GM23338 (cell line): ENCODE measurements at regions not wholly inside any gene's neighbourhood (a gene's known extent, or its start where the extent isn't known, plus 50 kb on each side); places are given as distances from the start of the nearest gene placed in this dataset.

ENCODE experiments used
- ATAC-seq: fragments of 200-7000 bp; cut with Tn5 transposase; 3 replicates; pipeline ENCODE4 v1.9.1; 2020
- DNase-seq: peaks from one replicate; pipeline ENCODE4 v3.0.0-alpha.2; 2015; ENCODE audit warnings: low spot score
- H2AFZ ChIP-seq: fragments of 200-600 bp; sonication (generic); 2 replicates; pipeline ENCODE4 v1.8.0; 2016; ENCODE audit warnings: antibody characterized with exemption, mild to moderate bottlenecking, moderate library complexity
- H3F3A ChIP-seq: fragments of 200-600 bp; sonication (generic); replicated peaks from 2 replicates; pipeline ENCODE4 v1.8.0; 2017; ENCODE audit warnings: antibody characterized with exemption, mixed run types, low read depth
- H3K27ac ChIP-seq: fragments of 200-600 bp; sonication (generic); 2 replicates; pipeline ENCODE4 v1.6.1; 2016; ENCODE audit warnings: low read depth
- H3K27me3 ChIP-seq: fragments of 200-600 bp; sonication (generic); 2 replicates; pipeline ENCODE4 v1.8.0; 2016; ENCODE audit warnings: mild to moderate bottlenecking, mixed run types, moderate library complexity; ENCODE audit not compliant: insufficient read depth
- H3K36me3 ChIP-seq: fragments of 200-600 bp; sonication (generic); 2 replicates; pipeline ENCODE4 v1.8.0; 2016; ENCODE audit warnings: mild to moderate bottlenecking; ENCODE audit not compliant: insufficient read depth
- H3K4me1 ChIP-seq: fragments of 200-600 bp; sonication (generic); 2 replicates; pipeline ENCODE4 v1.8.0; 2016; ENCODE audit warnings: mild to moderate bottlenecking, moderate library complexity; ENCODE audit not compliant: insufficient read depth
- H3K4me2 ChIP-seq: fragments of 200-600 bp; sonication (generic); 2 replicates; pipeline ENCODE4 v1.7.1; 2017; ENCODE audit warnings: mixed run types
- H3K4me3 ChIP-seq: fragments of 200-600 bp; sonication (generic); 2 replicates; pipeline ENCODE4 v1.6.1; 2016; ENCODE audit warnings: mixed run types
- H3K79me2 ChIP-seq: fragments of 200-600 bp; sonication (generic); replicated peaks from 2 replicates; pipeline ENCODE4 v1.8.0; 2017; ENCODE audit warnings: mild to moderate bottlenecking; ENCODE audit not compliant: insufficient read depth
- H3K9me2 ChIP-seq: fragments of 200-600 bp; sonication (generic); 2 replicates; pipeline ENCODE4 v1.8.0; 2017; ENCODE audit not compliant: insufficient read depth
- H4K20me1 ChIP-seq: fragments of 200-600 bp; sonication (generic); replicated peaks from 2 replicates; pipeline ENCODE4 v1.8.0; 2017; ENCODE audit warnings: mild to moderate bottlenecking; ENCODE audit not compliant: insufficient read depth
- H3K27ac Mint-ChIP-seq: 2 replicates; pipeline ENCODE4 v1.8.0; 2020; ENCODE audit warnings: inconsistent platforms, mild to moderate bottlenecking, moderate library complexity, mixed read lengths
- H3K27me3 Mint-ChIP-seq: 3 replicates; pipeline ENCODE4 v1.8.0; 2022; ENCODE audit warnings: low read depth, mild to moderate bottlenecking, moderate library complexity, mixed read lengths, inconsistent platforms; ENCODE audit not compliant: insufficient read depth, poor library complexity
- H3K36me3 Mint-ChIP-seq: 3 replicates; pipeline ENCODE4 v1.8.0; 2021; ENCODE audit warnings: low read depth, mild to moderate bottlenecking, inconsistent platforms, moderate library complexity, mixed read lengths
- H3K4me1 Mint-ChIP-seq: 3 replicates; pipeline ENCODE4 v1.8.0; 2020; ENCODE audit warnings: mild to moderate bottlenecking, inconsistent platforms, mixed read lengths
- H3K4me3 Mint-ChIP-seq: 3 replicates; pipeline ENCODE4 v1.8.0; 2021; ENCODE audit warnings: moderate library complexity, mild to moderate bottlenecking, inconsistent platforms, mixed read lengths
- H3K9me3 Mint-ChIP-seq: 3 replicates; pipeline ENCODE4 v1.8.0; 2020; ENCODE audit warnings: moderate library complexity, mild to moderate bottlenecking, inconsistent platforms, mixed read lengths
- CREB1 ChIP-seq: fragments of 250-450 bp; sonication (Bioruptor Pico); IDR thresholded peaks from 2 replicates; pipeline ENCODE4 v1.5.0; 2020; ENCODE audit warnings: low read depth, mild to moderate bottlenecking, moderate library complexity
- ETS1 ChIP-seq: IDR thresholded peaks from 2 replicates; pipeline ENCODE4 v1.6.1; 2016; ENCODE audit warnings: antibody characterized with exemption
- EZH2 ChIP-seq: fragments of 200-600 bp; sonication (generic); IDR thresholded peaks from one replicate; pipeline ENCODE4 v1.8.0; 2017; ENCODE audit warnings: antibody characterized with exemption, mild to moderate bottlenecking, low read depth; ENCODE audit not compliant: unreplicated experiment
- JUNB ChIP-seq: IDR thresholded peaks from one replicate; pipeline ENCODE4 v1.6.1; 2016; ENCODE audit warnings: antibody characterized with exemption; ENCODE audit not compliant: unreplicated experiment
- NANOG ChIP-seq: IDR thresholded peaks from 2 replicates; pipeline ENCODE4 v1.6.1; 2016; ENCODE audit warnings: antibody characterized with exemption, borderline replicate concordance
- POLR2AphosphoS5 ChIP-seq: IDR thresholded peaks from 2 replicates; pipeline ENCODE4 v1.6.1; 2016; ENCODE audit warnings: antibody characterized with exemption, low read depth
- REST ChIP-seq: IDR thresholded peaks from one replicate; pipeline ENCODE4 v1.6.1; 2018; ENCODE audit warnings: antibody characterized with exemption; ENCODE audit not compliant: unreplicated experiment
- ZNF114 ChIP-seq: fragments of 250-450 bp; sonication (Bioruptor Pico); IDR thresholded peaks from 2 replicates; pipeline ENCODE4 v1.5.0; 2020; ENCODE audit warnings: mild to moderate bottlenecking, moderate library complexity
- ZNF331 ChIP-seq: fragments of 250-450 bp; sonication (Bioruptor Pico); IDR thresholded peaks from 2 replicates; pipeline ENCODE4 v1.5.0; 2020; ENCODE audit warnings: low read depth, mild to moderate bottlenecking, moderate library complexity
- TF ChIP-seq, protein P1 (sequence below): fragments of 250-450 bp; sonication (Bioruptor Pico); IDR thresholded peaks from 2 replicates; pipeline ENCODE4 v1.5.0; 2020; ENCODE audit warnings: mild to moderate bottlenecking, moderate library complexity

GRCh38 chr9:135268981-135269380 lies 181.5 kb downstream of the OLFM1 start:
- Histone ChIP-seq H3K4me3 (no peak overlapping the region), H3K79me2 (no peaks in the 10 kb centered on the region), H3K27ac (no peak overlapping the region), H3K4me1 (no peaks in the 10 kb centered on the region), H3K36me3 (no peaks in the 10 kb centered on the region), H3K4me2 (no peak overlapping the region), H4K20me1 (no peaks in the 10 kb centered on the region), H3K9me2 (no peaks in the 10 kb centered on the region), H3K27me3 (no peaks in the 10 kb centered on the region), H2AFZ (no peak overlapping the region), H3F3A (peaks cover 9% of the 10 kb centered on the region)
- TF ChIP-seq REST (no peak), ZNF114 (CRISPR knock-in tag) (no peak)
- Mint-ChIP-seq H3K4me3 (no peak overlapping the region), H3K36me3 (no peaks in the 10 kb centered on the region), H3K4me1 (peaks cover 8% of the 10 kb centered on the region; the same call in 2 of the 3 replicates), H3K27me3 (peaks cover 12% of the 10 kb centered on the region), H3K27ac (no peak overlapping the region), H3K9me3 (no peaks in the 10 kb centered on the region)
- DNase-seq (no peak), ATAC-seq (no peak)

- Histone ChIP-seq H3K36me3 (no peaks in the 10 kb centered on the region), H3K4me3 (no peak overlapping the region), H3K27me3 (no peaks in the 10 kb centered on the region), H3F3A (peaks cover 9% of the 10 kb centered on the region), H3K79me2 (no peaks in the 10 kb centered on the region), H2AFZ (0 out of 2 replicates have a peak overlapping the region, but pooled peaks have one; percentile 52), H3K27ac (no peak overlapping the region), H3K9me2 (no peaks in the 10 kb centered on the region), H3K4me1 (no peaks in the 10 kb centered on the region), H4K20me1 (no peaks in the 10 kb centered on the region), H3K4me2 (no peak overlapping the region)
- Mint-ChIP-seq H3K9me3 (no peaks in the 10 kb centered on the region), H3K4me1 (peaks cover 8% of the 10 kb centered on the region; the same call in 2 of the 3 replicates), H3K36me3 (no peaks in the 10 kb centered on the region), H3K4me3 (no peak overlapping the region), H3K27ac (no peak overlapping the region; the same call in 1 of the 2 replicates), H3K27me3 (peaks cover 12% of the 10 kb centered on the region)
- DNase-seq (no peak), ATAC-seq (no peak)
- TF ChIP-seq EZH2, result no peak
- no peak for TF ChIP-seq POLR2AphosphoS5
- no peak for TF ChIP-seq NANOG
- no peak for TF ChIP-seq ZNF331
- no peak for TF ChIP-seq CREB1
- TF ChIP-seq ETS1, result no peak
- TF ChIP-seq JUNB, result no peak
- TF ChIP-seq ZNF114 (CRISPR knock-in tag), result no peak
- TF ChIP-seq, protein P1, sequence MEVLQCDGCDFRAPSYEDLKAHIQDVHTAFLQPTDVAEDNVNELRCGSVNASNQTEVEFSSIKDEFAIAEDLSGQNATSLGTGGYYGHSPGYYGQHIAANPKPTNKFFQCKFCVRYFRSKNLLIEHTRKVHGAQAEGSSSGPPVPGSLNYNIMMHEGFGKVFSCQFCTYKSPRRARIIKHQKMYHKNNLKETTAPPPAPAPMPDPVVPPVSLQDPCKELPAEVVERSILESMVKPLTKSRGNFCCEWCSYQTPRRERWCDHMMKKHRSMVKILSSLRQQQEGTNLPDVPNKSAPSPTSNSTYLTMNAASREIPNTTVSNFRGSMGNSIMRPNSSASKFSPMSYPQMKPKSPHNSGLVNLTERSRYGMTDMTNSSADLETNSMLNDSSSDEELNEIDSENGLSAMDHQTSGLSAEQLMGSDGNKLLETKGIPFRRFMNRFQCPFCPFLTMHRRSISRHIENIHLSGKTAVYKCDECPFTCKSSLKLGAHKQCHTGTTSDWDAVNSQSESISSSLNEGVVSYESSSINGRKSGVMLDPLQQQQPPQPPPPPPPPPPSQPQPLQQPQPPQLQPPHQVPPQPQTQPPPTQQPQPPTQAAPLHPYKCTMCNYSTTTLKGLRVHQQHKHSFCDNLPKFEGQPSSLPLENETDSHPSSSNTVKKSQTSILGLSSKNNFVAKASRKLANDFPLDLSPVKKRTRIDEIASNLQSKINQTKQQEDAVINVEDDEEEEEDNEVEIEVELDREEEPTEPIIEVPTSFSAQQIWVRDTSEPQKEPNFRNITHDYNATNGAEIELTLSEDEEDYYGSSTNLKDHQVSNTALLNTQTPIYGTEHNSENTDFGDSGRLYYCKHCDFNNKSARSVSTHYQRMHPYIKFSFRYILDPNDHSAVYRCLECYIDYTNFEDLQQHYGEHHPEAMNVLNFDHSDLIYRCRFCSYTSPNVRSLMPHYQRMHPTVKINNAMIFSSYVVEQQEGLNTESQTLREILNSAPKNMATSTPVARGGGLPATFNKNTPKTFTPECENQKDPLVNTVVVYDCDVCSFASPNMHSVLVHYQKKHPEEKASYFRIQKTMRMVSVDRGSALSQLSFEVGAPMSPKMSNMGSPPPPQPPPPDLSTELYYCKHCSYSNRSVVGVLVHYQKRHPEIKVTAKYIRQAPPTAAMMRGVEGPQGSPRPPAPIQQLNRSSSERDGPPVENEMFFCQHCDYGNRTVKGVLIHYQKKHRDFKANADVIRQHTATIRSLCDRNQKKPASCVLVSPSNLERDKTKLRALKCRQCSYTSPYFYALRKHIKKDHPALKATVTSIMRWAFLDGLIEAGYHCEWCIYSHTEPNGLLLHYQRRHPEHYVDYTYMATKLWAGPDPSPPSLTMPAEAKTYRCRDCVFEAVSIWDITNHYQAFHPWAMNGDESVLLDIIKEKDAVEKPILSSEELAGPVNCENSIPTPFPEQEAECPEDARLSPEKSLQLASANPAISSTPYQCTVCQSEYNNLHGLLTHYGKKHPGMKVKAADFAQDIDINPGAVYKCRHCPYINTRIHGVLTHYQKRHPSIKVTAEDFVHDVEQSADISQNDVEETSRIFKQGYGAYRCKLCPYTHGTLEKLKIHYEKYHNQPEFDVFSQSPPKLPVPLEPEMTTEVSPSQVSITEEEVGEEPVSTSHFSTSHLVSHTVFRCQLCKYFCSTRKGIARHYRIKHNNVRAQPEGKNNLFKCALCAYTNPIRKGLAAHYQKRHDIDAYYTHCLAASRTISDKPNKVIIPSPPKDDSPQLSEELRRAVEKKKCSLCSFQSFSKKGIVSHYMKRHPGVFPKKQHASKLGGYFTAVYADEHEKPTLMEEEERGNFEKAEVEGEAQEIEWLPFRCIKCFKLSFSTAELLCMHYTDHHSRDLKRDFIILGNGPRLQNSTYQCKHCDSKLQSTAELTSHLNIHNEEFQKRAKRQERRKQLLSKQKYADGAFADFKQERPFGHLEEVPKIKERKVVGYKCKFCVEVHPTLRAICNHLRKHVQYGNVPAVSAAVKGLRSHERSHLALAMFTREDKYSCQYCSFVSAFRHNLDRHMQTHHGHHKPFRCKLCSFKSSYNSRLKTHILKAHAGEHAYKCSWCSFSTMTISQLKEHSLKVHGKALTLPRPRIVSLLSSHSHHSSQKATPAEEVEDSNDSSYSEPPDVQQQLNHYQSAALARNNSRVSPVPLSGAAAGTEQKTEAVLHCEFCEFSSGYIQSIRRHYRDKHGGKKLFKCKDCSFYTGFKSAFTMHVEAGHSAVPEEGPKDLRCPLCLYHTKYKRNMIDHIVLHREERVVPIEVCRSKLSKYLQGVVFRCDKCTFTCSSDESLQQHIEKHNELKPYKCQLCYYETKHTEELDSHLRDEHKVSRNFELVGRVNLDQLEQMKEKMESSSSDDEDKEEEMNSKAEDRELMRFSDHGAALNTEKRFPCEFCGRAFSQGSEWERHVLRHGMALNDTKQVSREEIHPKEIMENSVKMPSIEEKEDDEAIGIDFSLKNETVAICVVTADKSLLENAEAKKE (CRISPR knock-in tag), result no peak
These were observed 182.7 kb downstream of the OLFM1 start for GRCh38 chr9:135269912-135270830.
